Jurkat, Clone E6-1 (cell line): ENCODE measurements at regions not wholly inside any gene's neighbourhood (a gene's known extent, or its start where the extent isn't known, plus 50 kb on each side); places are given as distances from the start of the nearest gene placed in this dataset.
"Not testable (repeated sequence)": the region's sequence is repeated elsewhere in the genome, so short reads cannot be mapped to it uniquely, and the experiment has no call there.

ENCODE experiments used
- DNase-seq: peaks from one replicate; pipeline ENCODE4 v3.0.0-alpha.2; 2011; ENCODE audit warnings: low read depth, low spot score
- H3K4me3 ChIP-seq: 2 replicates; pipeline ENCODE4 v1.5.1; 2011; ENCODE audit warnings: mild to moderate bottlenecking, low read length, control low read depth, moderate library complexity

DNA sequence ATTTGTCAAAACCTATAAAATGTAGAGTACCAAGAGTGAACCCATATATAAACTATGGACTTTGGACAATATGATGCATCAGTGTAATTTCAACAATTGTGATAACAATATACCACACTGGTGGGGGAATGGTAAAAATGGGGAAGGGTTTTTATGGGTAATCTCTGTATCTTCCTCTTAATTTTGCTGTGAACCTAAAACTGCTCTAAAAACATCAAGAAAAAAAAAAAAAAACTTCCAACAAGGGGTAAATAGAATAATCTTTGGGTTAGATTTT lies 592.0 kb upstream of the ADGRB3 start:
- DNase-seq = no peak
- H3K4me3 ChIP-seq = no peak overlapping the region

- H3K4me3 ChIP-seq = no peak overlapping the region
- DNase-seq = no peak
These were observed 592.6 kb upstream of the ADGRB3 start for GRCh38 chr6:68042339-68043121.

DNA sequence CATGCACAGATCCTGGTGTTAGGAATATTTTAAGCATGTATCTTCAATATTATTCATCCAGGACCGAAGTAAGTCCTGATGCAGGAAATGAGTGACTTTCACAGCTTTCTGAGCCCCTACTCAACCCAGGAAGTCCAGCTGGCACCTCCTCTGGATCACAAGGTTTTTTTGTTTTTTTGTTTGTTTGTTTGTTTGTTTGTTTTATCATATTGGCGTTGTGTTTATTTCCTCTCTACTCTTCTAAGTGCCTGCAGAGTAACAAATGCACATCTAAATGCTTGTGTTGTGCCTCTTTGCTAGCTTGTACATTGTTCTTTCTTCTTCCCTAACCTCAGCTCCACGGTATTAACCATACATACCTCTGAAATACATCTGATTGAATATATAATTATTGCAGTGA lies 594.3 kb upstream of the ADGRB3 start:
- H3K4me3 ChIP-seq = no peak overlapping the region

GRCh38 chr6:68040312-68040778 lies 594.7 kb upstream of the ADGRB3 start:
- DNase-seq = no peak
- H3K4me3 ChIP-seq = no peak overlapping the region

More for the DNA sequence above, 594.3 kb upstream of the ADGRB3 start:
- no peak for DNase-seq

DNA sequence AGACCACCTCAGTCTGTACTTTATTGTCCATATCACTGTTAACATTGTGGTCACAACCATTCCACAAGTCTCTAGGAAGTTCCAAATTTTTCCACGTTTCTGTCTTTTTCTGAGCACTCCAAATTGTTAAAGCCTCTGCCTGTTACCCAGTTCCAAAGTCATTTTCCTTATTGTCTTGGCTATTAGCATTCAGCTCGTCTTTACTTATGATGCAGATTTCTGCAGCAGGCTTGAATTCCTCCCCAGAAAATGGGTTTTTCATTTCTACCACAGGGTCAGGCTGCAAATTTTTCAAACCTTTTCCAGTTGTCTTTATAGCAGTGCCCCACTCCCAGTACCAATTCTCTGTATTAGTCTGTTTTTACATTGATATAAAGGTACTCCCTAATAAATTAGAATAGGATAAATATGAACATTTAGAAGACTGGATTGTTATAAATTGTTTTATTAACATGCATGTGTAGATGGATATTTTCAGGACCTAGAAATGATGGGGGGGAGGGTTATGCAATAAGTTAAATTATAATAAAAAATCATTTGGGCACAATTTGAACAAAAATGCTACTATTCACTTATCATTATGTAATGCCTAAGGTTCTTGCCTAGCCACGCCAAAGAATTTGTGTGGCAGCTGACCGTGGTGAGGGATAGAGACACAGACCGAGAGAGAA lies 595.3 kb upstream of the ADGRB3 start:
- no peak for DNase-seq
- no peak overlapping the region for H3K4me3 ChIP-seq

DNA sequence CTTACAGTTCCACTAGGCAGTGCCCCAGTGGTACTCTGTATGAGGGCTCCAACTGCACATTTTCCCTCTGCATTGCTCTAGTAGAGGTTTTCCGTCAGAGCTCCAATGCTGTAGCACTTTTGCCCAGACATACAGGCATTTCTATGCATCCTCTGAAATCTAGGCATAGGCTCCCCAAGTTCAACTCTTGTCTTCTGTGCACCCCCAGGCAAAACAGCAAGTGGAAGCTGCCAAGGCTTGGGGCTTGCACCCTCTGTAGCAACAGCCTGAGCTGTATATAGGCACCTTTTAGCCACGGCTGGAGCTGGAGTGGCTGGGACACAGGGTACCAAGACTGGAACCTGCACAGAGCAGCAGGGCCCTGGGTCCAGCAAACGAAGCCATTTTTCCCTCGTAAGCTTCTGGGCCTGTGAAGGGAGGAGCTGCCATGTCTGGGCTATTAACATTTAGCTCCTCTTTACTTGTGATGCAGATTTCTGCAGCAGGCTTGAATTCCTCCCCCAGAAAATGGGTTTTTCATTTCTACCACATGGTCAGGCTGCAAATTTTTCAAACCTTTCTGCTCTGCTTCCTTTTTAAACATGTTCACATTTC lies 596.2 kb upstream of the ADGRB3 start:
- no peak for DNase-seq
- H3K4me3 ChIP-seq = no peak overlapping the region

DNA sequence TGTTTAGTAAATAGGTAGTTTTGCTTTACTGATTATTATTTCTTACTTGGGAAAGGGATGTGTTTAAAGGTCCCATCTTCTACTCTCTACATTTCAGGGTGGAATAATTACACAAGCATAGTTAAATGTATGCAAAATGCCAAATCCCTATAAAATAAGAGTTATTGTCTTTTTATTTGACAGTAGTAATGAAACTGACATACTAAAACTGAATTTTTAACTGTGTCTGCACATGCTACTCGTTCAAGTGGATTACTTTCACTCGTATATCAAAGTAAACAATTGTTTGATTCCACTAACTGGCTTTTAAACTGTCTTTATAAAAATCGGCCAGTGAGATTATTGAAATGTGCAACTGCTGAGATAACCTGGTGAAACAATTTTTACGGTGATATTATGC lies 602.9 kb upstream of the ADGRB3 start:
- H3K4me3 ChIP-seq = no peak overlapping the region
- DNase-seq = no peak

GRCh38 chr6:68031054-68031453 lies 604.0 kb upstream of the ADGRB3 start:
- no peak overlapping the region for H3K4me3 ChIP-seq
- no peak for DNase-seq

DNA sequence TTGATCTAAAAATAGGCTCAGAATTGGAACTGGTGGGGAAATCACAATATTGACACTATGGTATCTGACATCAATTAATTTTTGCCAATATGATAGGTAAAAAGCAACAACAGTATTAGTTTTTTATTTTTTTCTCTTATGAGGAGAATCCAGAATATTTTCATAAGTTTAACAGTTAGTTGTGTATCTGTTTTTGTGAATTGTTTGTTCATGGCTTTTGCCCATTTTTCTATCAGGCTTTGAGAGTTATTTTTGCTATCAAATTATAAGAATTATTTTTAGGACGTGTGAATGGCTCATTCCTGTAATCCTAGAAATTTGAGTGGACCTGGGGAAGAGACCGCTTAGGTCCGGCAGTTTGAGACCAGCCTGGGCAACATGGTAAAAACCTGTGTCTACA lies 608.6 kb upstream of the ADGRB3 start:
- no peak for DNase-seq
- H3K4me3 ChIP-seq = no peak overlapping the region

DNA sequence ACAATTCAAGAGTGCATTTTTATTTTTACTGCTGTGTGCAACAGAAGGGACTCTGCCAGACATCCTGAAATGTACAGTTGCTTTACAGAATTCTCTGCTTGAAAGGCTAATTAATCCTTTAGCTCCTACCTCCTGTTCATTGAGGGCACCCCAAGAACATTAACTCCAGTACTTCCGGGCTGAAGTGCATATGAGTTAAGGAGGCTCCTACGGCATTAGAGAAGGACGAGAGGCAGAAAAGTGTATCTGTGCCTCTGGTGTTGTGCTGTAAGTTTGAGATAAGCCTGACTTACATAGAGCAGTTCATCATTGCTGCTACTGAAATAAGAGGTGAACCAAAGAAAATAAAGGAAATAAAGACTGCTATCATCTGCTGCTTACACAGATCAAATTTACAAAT lies 609.3 kb upstream of the ADGRB3 start:
- no peak for DNase-seq
- H3K4me3 ChIP-seq = no peak overlapping the region

- no peak overlapping the region for H3K4me3 ChIP-seq
- DNase-seq = no peak
These were observed 610.4 kb upstream of the ADGRB3 start for GRCh38 chr6:68024570-68025269.

DNA sequence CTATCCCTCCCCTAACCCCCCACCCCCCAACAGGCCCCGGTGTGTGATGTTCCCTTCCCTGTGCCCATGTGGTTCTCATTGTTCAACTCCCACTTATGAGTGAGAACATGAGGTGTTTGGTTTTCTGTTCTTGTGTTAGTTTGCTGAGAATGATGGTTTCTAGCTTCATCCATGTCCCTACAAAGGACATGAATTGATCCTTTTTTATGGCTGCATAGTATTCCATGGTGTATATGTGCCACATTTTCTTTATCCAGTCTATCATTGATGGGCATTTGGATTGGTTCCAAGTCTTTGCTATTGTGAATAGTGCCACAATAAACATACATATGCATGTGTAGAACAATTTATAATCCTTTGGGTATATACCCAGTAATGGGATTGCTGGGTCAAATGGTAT lies 612.1 kb upstream of the ADGRB3 start:
- not testable (repeated sequence) for H3K4me3 ChIP-seq, DNase-seq

- no peak for DNase-seq
- H3K4me3 ChIP-seq = no peak overlapping the region
These were observed 621.1 kb upstream of the ADGRB3 start for GRCh38 chr6:68013780-68014515.

DNA sequence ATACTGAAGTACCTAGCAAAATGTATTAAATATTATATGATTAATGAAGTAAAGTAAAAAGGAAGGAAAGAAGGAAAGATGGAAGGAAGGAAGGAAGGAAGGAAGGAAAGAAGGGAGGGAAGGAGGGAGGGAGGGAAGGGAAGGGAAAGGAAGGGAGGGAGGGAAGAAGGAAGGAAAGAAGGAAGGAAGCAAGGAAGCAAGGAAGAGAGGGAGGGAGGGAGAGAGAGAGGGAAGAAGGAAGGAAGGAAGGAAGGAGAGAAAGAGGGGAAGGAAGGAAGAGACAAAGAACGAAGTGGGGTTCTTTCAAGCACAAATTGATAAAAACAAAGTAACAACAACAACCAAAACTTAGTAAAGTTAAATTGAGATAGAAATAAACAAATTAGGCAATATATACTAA lies 622.3 kb upstream of the ADGRB3 start:
- DNase-seq = no peak
- no peak overlapping the region for H3K4me3 ChIP-seq

DNA sequence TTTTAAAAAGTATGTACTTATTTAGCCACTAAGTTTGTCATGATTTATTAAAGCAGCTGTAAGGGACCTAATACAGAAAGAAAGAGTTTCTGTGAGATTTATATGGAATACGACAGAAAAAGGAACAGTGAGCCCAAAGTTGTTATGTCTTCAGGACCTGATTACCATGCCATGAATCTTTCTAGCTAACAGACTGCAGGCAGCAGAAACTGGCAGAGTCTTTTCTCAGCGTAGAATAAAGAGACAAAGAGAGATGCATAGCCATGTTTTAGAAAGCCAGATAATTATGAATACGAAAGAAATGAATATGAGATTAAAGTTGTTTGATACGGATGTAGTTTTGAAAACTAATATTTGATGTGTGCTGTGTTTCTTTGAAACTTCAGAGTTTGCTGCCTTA lies 624.1 kb upstream of the ADGRB3 start:
- DNase-seq = no peak
- H3K4me3 ChIP-seq = no peak overlapping the region

GRCh38 chr6:68008445-68008844 lies 626.6 kb upstream of the ADGRB3 start:
- H3K4me3 ChIP-seq = no peak overlapping the region
- DNase-seq = no peak

DNA sequence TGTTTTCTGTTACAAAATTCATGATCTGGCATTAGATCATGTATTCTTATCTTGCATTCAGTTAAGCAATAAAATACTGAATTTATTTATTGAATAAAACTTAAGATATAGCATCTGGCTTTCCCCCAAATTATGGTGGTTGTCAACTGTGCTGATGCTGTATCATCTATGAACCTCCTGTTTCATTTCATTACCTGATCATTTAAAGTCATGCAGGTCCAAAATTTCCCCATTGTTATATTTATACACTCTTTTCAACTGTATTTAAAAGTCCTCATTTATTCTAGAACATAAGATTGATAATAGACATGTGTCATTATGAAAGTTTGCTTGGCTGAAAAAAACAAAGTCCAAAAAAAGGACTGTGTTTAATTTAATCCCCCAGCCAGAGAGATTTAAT lies 627.4 kb upstream of the ADGRB3 start:
- no peak overlapping the region for H3K4me3 ChIP-seq
- DNase-seq = no peak

DNA sequence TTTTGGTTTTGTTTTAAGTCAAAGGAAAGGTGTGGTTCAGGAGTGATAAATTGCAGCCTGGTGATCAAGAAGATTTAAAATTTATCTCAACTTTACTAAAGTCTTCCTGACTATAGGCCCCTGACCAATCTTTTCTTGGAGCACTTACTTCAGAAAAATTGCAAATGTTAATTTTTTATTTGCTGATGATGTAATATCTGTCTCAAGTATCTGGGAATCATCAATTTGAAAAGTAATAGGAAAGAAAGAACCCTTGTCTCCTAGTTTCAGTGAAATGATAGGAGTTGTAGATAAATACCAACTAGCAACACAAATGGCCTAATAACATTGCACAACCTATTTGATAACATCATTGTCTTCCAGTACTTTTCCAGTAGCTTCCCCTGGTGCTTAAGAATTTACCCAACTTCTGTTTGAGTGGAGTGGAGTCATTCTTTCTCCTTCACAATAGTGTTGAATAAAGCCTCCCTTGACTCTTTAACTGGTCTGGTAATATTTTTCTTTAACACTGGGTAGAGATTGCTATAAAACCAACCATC lies 648.3 kb upstream of the ADGRB3 start:
- no peak overlapping the region for H3K4me3 ChIP-seq

GRCh38 chr6:67976486-67976885 lies 658.6 kb upstream of the ADGRB3 start:
- DNase-seq = no peak
- H3K4me3 ChIP-seq = no peak overlapping the region

More for the DNA sequence above, 648.3 kb upstream of the ADGRB3 start:
- DNase-seq = no peak
